ENCODE measurements at regions not wholly inside any gene's neighbourhood (a gene's known extent, or its start where the extent isn't known, plus 50 kb on each side); places are given as distances from the start of the nearest gene placed in this dataset.

- TF ChIP-seq CTCF (IDR thresholded peaks at IDR 0.05 in 2 of 3, conservative IDR thresholded peaks at IDR 0.05 in 1 of 3; ENCODE audit: borderline replicate concordance in 1 of 3, insufficient read depth in 1 of 3, low read depth in 2 of 3, low read length in 2 of 3) (no peak), POLR2A (IDR thresholded peaks at IDR 0.05; ENCODE audit: borderline replicate concordance, extremely low read depth, insufficient read depth, insufficient read length) (no peak), RAD21 (IDR thresholded peaks at IDR 0.05; ENCODE audit: low read depth) (no peak), JUND (IDR thresholded peaks at IDR 0.05) (no peak), EZH2phosphoT487 (IDR thresholded peaks at IDR 0.05; ENCODE audit: borderline replicate concordance) (no peak)
Observed at GRCh38 chr16:66300037-66300436, 66.5 kb upstream of the CDH5 start.
